T-helper 9 cell (primary cell): ENCODE measurements at regions not wholly inside any gene's neighbourhood (a gene's known extent, or its start where the extent isn't known, plus 50 kb on each side); places are given as distances from the start of the nearest gene placed in this dataset.

Source experiments
- DNase-seq: peaks from one replicate; pipeline ENCODE4 v3.0.0-alpha.2; 2020

- no peak for DNase-seq
These were observed 740.1 kb upstream of the GRM7 start for GRCh38 chr3:6120786-6121185.

- DNase-seq, result no peak
These were observed 736.0 kb upstream of the GRM7 start for GRCh38 chr3:6124875-6125274.

GRCh38 chr3:6125520-6125919 lies 735.4 kb upstream of the GRM7 start:
- no peak for DNase-seq

GRCh38 chr3:6132684-6133432 lies 728.1 kb upstream of the GRM7 start:
- no peak for DNase-seq

GRCh38 chr3:6142707-6143106 lies 718.2 kb upstream of the GRM7 start:
- DNase-seq, result no peak

GRCh38 chr3:6147883-6148282 lies 713.0 kb upstream of the GRM7 start:
- no peak for DNase-seq

- no peak for DNase-seq
These were observed 705.1 kb upstream of the GRM7 start for GRCh38 chr3:6155650-6156338.

- no peak for DNase-seq
These were observed 695.0 kb upstream of the GRM7 start for GRCh38 chr3:6165951-6166350.

GRCh38 chr3:6168256-6168655 lies 692.7 kb upstream of the GRM7 start:
- no peak for DNase-seq

GRCh38 chr3:6172871-6173642 lies 687.9 kb upstream of the GRM7 start:
- DNase-seq, result no peak

GRCh38 chr3:6177417-6177816 lies 683.5 kb upstream of the GRM7 start:
- no peak for DNase-seq

GRCh38 chr3:6179761-6180160 lies 681.2 kb upstream of the GRM7 start:
- no peak for DNase-seq

GRCh38 chr3:6180171-6180570 lies 680.7 kb upstream of the GRM7 start:
- DNase-seq, result no peak

GRCh38 chr3:6182476-6182875 lies 678.4 kb upstream of the GRM7 start:
- DNase-seq, result no peak

- DNase-seq, result no peak
These were observed 678.0 kb upstream of the GRM7 start for GRCh38 chr3:6182909-6183308.

GRCh38 chr3:6189384-6189783 lies 671.5 kb upstream of the GRM7 start:
- DNase-seq, result no peak

GRCh38 chr3:6204891-6205290 lies 656.0 kb upstream of the GRM7 start:
- DNase-seq, result no peak

GRCh38 chr3:6216135-6217026 lies 644.5 kb upstream of the GRM7 start:
- DNase-seq, result no peak

- no peak for DNase-seq
These were observed 640.5 kb upstream of the GRM7 start for GRCh38 chr3:6220447-6220846.

- no peak for DNase-seq
These were observed 638.8 kb upstream of the GRM7 start for GRCh38 chr3:6222069-6222468.

- no peak for DNase-seq
These were observed 637.3 kb upstream of the GRM7 start for GRCh38 chr3:6223572-6223971.

- DNase-seq, result no peak
These were observed 631.8 kb upstream of the GRM7 start for GRCh38 chr3:6228958-6229683.
